SK-N-SH treated with all-trans-retinoic acid at 6 μM for 48 hours (cell line): ENCODE measurements at regions not wholly inside any gene's neighbourhood (a gene's known extent, or its start where the extent isn't known, plus 50 kb on each side); places are given as distances from the start of the nearest gene placed in this dataset.
A peak's percentile ranks its signal among the peaks of the same experiment; 100 is the strongest.

Experiments used
- ISL1 ChIP-seq: fragments of 250-450 bp; sonication (Bioruptor Pico); IDR thresholded peaks from 2 replicates; pipeline ENCODE4 v2.1.2; 2022; ENCODE audit warnings: mild to moderate bottlenecking, moderate library complexity
- PATZ1 ChIP-seq: fragments of 250-450 bp; sonication (Bioruptor Pico); IDR thresholded peaks from 2 replicates; pipeline ENCODE4 v1.8.0; 2020; ENCODE audit warnings: mild to moderate bottlenecking, moderate library complexity, borderline replicate concordance
- POU6F1 ChIP-seq: fragments of 250-450 bp; sonication (Bioruptor Pico); IDR thresholded peaks from 2 replicates; pipeline ENCODE4 v1.8.0; 2021; ENCODE audit warnings: low read depth, mild to moderate bottlenecking, moderate library complexity, borderline replicate concordance
- RARB ChIP-seq: fragments of 250-450 bp; sonication (Bioruptor Pico); IDR thresholded peaks from 2 replicates; pipeline ENCODE4 v1.8.0; 2021; ENCODE audit warnings: mild to moderate bottlenecking, moderate library complexity
- TOX ChIP-seq: fragments of 250-450 bp; sonication (Bioruptor Pico); IDR thresholded peaks from 2 replicates; pipeline ENCODE4 v1.8.0; 2021; ENCODE audit warnings: mild to moderate bottlenecking, moderate library complexity, borderline replicate concordance
- TSHZ2 ChIP-seq: fragments of 250-450 bp; sonication (Bioruptor Pico); IDR thresholded peaks from 2 replicates; pipeline ENCODE4 v1.5.0; 2020; ENCODE audit warnings: mild to moderate bottlenecking, moderate library complexity
- ZFP3 ChIP-seq: fragments of 250-450 bp; sonication (Bioruptor Pico); IDR thresholded peaks from 2 replicates; pipeline ENCODE4 v1.5.0; 2020; ENCODE audit warnings: mild to moderate bottlenecking, moderate library complexity
- ZNF8 ChIP-seq: fragments of 450-650 bp; formaldehyde crosslinking; IDR thresholded peaks from 2 replicates; pipeline ENCODE4 v1.5.0; 2020; ENCODE audit warnings: mild to moderate bottlenecking, moderate library complexity

GRCh38 chr10:107497024-107497423 lies 332.5 kb upstream of the SORCS1 start:
- 0 out of 2 replicates have a peak, but pooled peaks have one; percentile 63 for TF ChIP-seq POU6F1 (CRISPR knock-in tag)
- no peak for TF ChIP-seq TOX (CRISPR knock-in tag)
- TF ChIP-seq RARB, result no peak
- 0 out of 2 replicates have a peak, but pooled peaks have one; percentile 21 for TF ChIP-seq TSHZ2 (CRISPR knock-in tag)
- peak; percentile 59; the same call in 1 of the 2 replicates for TF ChIP-seq PATZ1
- no peak for TF ChIP-seq ZFP3
- TF ChIP-seq ZNF8 (CRISPR knock-in tag), result no peak
- TF ChIP-seq ISL1 (CRISPR knock-in tag), result peak; percentile 98
